H1 (cell line): ENCODE measurements at regions not wholly inside any gene's neighbourhood (a gene's known extent, or its start where the extent isn't known, plus 50 kb on each side); places are given as distances from the start of the nearest gene placed in this dataset.

ENCODE experiments used
- CTCF ChIA-PET: fragments of 300-600 bp; sonication (Branson Sonifier 250); formaldehyde crosslinking; loops from one replicate; lab custom pipeline; 2021; ENCODE audit not compliant: partially characterized antibody; lab: Charles Lee
- POLR2A ChIA-PET: fragments of 300-600 bp; sonication (Branson Sonifier 250); formaldehyde crosslinking; loops from one replicate; lab custom pipeline; 2021; ENCODE audit warnings: inconsistent platforms; ENCODE audit not compliant: partially characterized antibody; lab: Charles Lee
- DNase-seq, 2 experiments: peaks; one replicate each; pipeline versions ENCODE4 v3.0.0 to v3.0.0-alpha.2; 2010 to 2022; ENCODE audit warnings: low spot score in 2 of 2, low read depth in 1 of 2, mixed read lengths in 1 of 2
- FAIRE-seq: peaks from 2 replicates; lab custom pipeline; 2011; peaks lifted over from hg19 to GRCh38; lab: Jason Lieb, UNC
- H2AFZ ChIP-seq: 2 replicates; pipeline ENCODE4 v1.8.1; 2012; ENCODE audit warnings: low read length, inconsistent platforms
- H2AK5ac ChIP-seq: 2 replicates; pipeline ENCODE4 v1.6.1; 2013; ENCODE audit warnings: low read depth, low read length
- H2BK120ac ChIP-seq: replicated peaks from 2 replicates; pipeline ENCODE3; 2013; ENCODE audit warnings: low read depth, low read length, inconsistent platforms
- H2BK12ac ChIP-seq: 2 replicates; pipeline ENCODE4 v1.6.1; 2013; ENCODE audit warnings: low read depth, low read length
- H2BK15ac ChIP-seq: 2 replicates; pipeline ENCODE4 v1.6.1; 2013; ENCODE audit warnings: low read length
- H2BK20ac ChIP-seq: 2 replicates; pipeline ENCODE4 v1.6.1; 2013; ENCODE audit warnings: low read length
- H2BK5ac ChIP-seq: 2 replicates; pipeline ENCODE4 v1.6.1; 2013; ENCODE audit warnings: low read depth, low read length
- H3K14ac ChIP-seq: 2 replicates; pipeline ENCODE4 v1.6.1; 2013; ENCODE audit warnings: inconsistent platforms; ENCODE audit not compliant: insufficient read length
- H3K18ac ChIP-seq: 2 replicates; pipeline ENCODE4 v1.6.1; 2013; ENCODE audit warnings: low read length; ENCODE audit errors: extremely low read depth
- H3K23ac ChIP-seq: 2 replicates; pipeline ENCODE4 v1.6.1; 2013; ENCODE audit warnings: inconsistent platforms; ENCODE audit not compliant: insufficient read length
- H3K23me2 ChIP-seq: 2 replicates; pipeline ENCODE4 v1.6.1; 2013; ENCODE audit warnings: low read depth, low read length
- H3K27ac ChIP-seq: 2 replicates; pipeline ENCODE4 v1.6.1; 2011; ENCODE audit warnings: low read depth, low read length, inconsistent platforms
- H3K27me3 ChIP-seq, 4 experiments: replicated peaks in 1 of 4; 1 replicate in 1 of 4; 2 replicates in 3 of 4; pipeline versions ENCODE4 v1.6.1 to v1.8.1; 2011 to 2013; ENCODE audit warnings: low read length in 3 of 4, mild to moderate bottlenecking in 3 of 4, inconsistent platforms in 2 of 4, mixed read lengths in 2 of 4, moderate library complexity in 1 of 4; ENCODE audit not compliant: control insufficient read depth in 3 of 4, insufficient read depth in 3 of 4; ENCODE audit errors: extremely low read depth in 1 of 4
- H3K36me3 ChIP-seq, 4 experiments: 2 replicates each; pipeline versions ENCODE4 v1.6.1 to v1.8.1; 2011 to 2013; ENCODE audit warnings: mild to moderate bottlenecking in 4 of 4, low read length in 3 of 4, moderate library complexity in 2 of 4, control low read depth in 1 of 4, inconsistent platforms in 1 of 4; ENCODE audit not compliant: insufficient read depth in 4 of 4, control insufficient read depth in 2 of 4
- H3K4ac ChIP-seq: replicated peaks from 2 replicates; pipeline ENCODE3; 2013; ENCODE audit warnings: low read length, low read depth, mixed read lengths, inconsistent platforms; ENCODE audit not compliant: insufficient read length
- H3K4me1 ChIP-seq, 4 experiments: replicated peaks in 1 of 4; 1 replicate in 1 of 4; 2 replicates in 3 of 4; pipeline versions ENCODE4 v1.6.1 to v1.8.1; 2011 to 2013; ENCODE audit warnings: low read length in 3 of 4, inconsistent platforms in 2 of 4, mixed read lengths in 1 of 4; ENCODE audit not compliant: insufficient read depth in 4 of 4, control insufficient read depth in 3 of 4
- H3K4me2 ChIP-seq, 2 experiments: 2 replicates each; pipeline versions ENCODE4 v1.6.1 to v1.8.1; 2011 to 2013; ENCODE audit warnings: low read depth in 2 of 2, low read length in 2 of 2, control low read depth in 1 of 2, inconsistent platforms in 1 of 2, mild to moderate bottlenecking in 1 of 2; ENCODE audit not compliant: insufficient read depth in 1 of 2
- H3K4me3 ChIP-seq, 4 experiments: fragments of 200-600, 300-600 bp in 1 of 4; sonication (generic), shearing (Covaris generic), sonication (Bioruptor Twin) in 1 of 4; 2 replicates each; pipeline versions ENCODE4 v1.5.1 to v1.8.1; 2011 to 2016; ENCODE audit warnings: low read length in 4 of 4, low read depth in 3 of 4, control low read depth in 2 of 4, inconsistent platforms in 2 of 4, mild to moderate bottlenecking in 2 of 4, mixed read lengths in 1 of 4, moderate library complexity in 1 of 4; ENCODE audit not compliant: insufficient read depth in 2 of 4; ENCODE audit errors: extremely low read depth in 1 of 4
- H3K56ac ChIP-seq: replicated peaks from 2 replicates; pipeline ENCODE3; 2013; ENCODE audit warnings: low read depth, mild to moderate bottlenecking, mixed read lengths, low read length, inconsistent platforms; ENCODE audit not compliant: insufficient read length
- H3K79me1 ChIP-seq: 2 replicates; pipeline ENCODE4 v1.6.1; 2013; ENCODE audit warnings: low read depth, low read length, control low read depth
- H3K79me2 ChIP-seq, 2 experiments: 2 replicates each; pipeline versions ENCODE4 v1.6.1 to v1.8.1; 2012 to 2013; ENCODE audit warnings: low read length in 2 of 2, mild to moderate bottlenecking in 2 of 2, inconsistent platforms in 1 of 2; ENCODE audit not compliant: insufficient read depth in 2 of 2, control insufficient read depth in 1 of 2
- H3K9ac ChIP-seq, 4 experiments: replicated peaks in 1 of 4; 1 replicate in 1 of 4; 2 replicates in 3 of 4; pipeline versions ENCODE4 v1.6.1 to v1.8.1; 2011 to 2013; ENCODE audit warnings: low read depth in 3 of 4, low read length in 3 of 4, control low read depth in 2 of 4, mild to moderate bottlenecking in 2 of 4, moderate library complexity in 2 of 4, inconsistent platforms in 1 of 4; ENCODE audit errors: extremely low read depth in 1 of 4
- H3K9me3 ChIP-seq, 2 experiments: 2 replicates each; pipeline versions ENCODE4 v1.6.1 to v1.8.1; 2012 to 2013; ENCODE audit warnings: mild to moderate bottlenecking in 2 of 2, moderate library complexity in 2 of 2, control low read depth in 1 of 2, inconsistent platforms in 1 of 2, low read depth in 1 of 2, low read length in 1 of 2, mixed read lengths in 1 of 2; ENCODE audit not compliant: insufficient read depth in 2 of 2
- H4K20me1 ChIP-seq, 2 experiments: replicated peaks in 1 of 2; 2 replicates each; pipeline versions ENCODE3 to v1.8.1; 2011 to 2013; ENCODE audit warnings: inconsistent platforms in 2 of 2, low read length in 2 of 2, mild to moderate bottlenecking in 1 of 2; ENCODE audit not compliant: insufficient read depth in 2 of 2, control insufficient read depth in 1 of 2
- H4K5ac ChIP-seq: 2 replicates; pipeline ENCODE4 v1.6.1; 2013; ENCODE audit warnings: low read length, low read depth, mixed read lengths, inconsistent platforms; ENCODE audit not compliant: insufficient read length
- H4K8ac ChIP-seq: 2 replicates; pipeline ENCODE4 v1.8.0; 2013; ENCODE audit warnings: mild to moderate bottlenecking, moderate library complexity, low read length, inconsistent platforms; ENCODE audit not compliant: insufficient read depth; ENCODE audit errors: extremely low read depth
- H4K91ac ChIP-seq: replicated peaks from 2 replicates; pipeline ENCODE3; 2013; ENCODE audit warnings: low read length, mixed read lengths, inconsistent platforms; ENCODE audit not compliant: insufficient read length
- CBX8 ChIP-seq: fragments of 300-800, 300-1000 bp; sonication (generic); IDR thresholded peaks from 2 replicates; pipeline ENCODE4 v1.7.1; 2016; ENCODE audit warnings: low read depth, low read length, borderline replicate concordance
- CHD1 ChIP-seq: IDR thresholded peaks from 2 replicates; pipeline ENCODE4 v1.6.1; 2012; ENCODE audit warnings: low read depth, low read length, improper control_type of control experiment
- CHD2 ChIP-seq: IDR thresholded peaks from 2 replicates; pipeline ENCODE4 v1.6.1; 2012; ENCODE audit warnings: low read length, improper control_type of control experiment
- CREB1 ChIP-seq: IDR thresholded peaks from 2 replicates; pipeline ENCODE4 v1.6.1; 2012; ENCODE audit warnings: inconsistent platforms
- EZH2 ChIP-seq: fragments of 200-600 bp; sonication (generic); IDR thresholded peaks from 2 replicates; pipeline ENCODE4 v1.7.1; 2012; ENCODE audit warnings: low read depth, mild to moderate bottlenecking, moderate library complexity, low read length, inconsistent platforms; ENCODE audit not compliant: severe bottlenecking
- FOSL1 ChIP-seq: IDR thresholded peaks from 2 replicates; pipeline ENCODE4 v1.6.1; 2011; ENCODE audit warnings: mild to moderate bottlenecking, low read depth, low read length, moderate library complexity; ENCODE audit not compliant: insufficient read depth
- HDAC2 ChIP-seq, 2 experiments: fragments of 300-600 bp in 1 of 2; sonication (generic) in 1 of 2; IDR thresholded peaks; 2 replicates each; pipeline ENCODE4 v1.6.1; 2011 to 2012; ENCODE audit warnings: low read depth in 2 of 2, low read length in 2 of 2, mild to moderate bottlenecking in 2 of 2, moderate library complexity in 2 of 2, borderline replicate concordance in 1 of 2, inconsistent platforms in 1 of 2
- JUND ChIP-seq: IDR thresholded peaks from 2 replicates; pipeline ENCODE4 v1.6.1; 2011; ENCODE audit warnings: mild to moderate bottlenecking, improper control_type of control experiment, low read length
- KDM4A ChIP-seq: IDR thresholded peaks from one replicate; pipeline ENCODE4 v1.7.1; 2012; ENCODE audit warnings: low read depth, mild to moderate bottlenecking, moderate library complexity, low read length, inconsistent platforms; ENCODE audit not compliant: severe bottlenecking
- POLR2A ChIP-seq, 2 experiments: IDR thresholded peaks; 1 replicate in 1 of 2; 2 replicates in 1 of 2; pipeline ENCODE4 v1.6.1; 2011; ENCODE audit warnings: low read depth in 2 of 2, low read length in 2 of 2, mild to moderate bottlenecking in 2 of 2; ENCODE audit errors: control extremely low read depth in 1 of 2
- SIRT6 ChIP-seq: IDR thresholded peaks from one replicate; pipeline ENCODE4 v1.7.1; 2012; ENCODE audit warnings: low read length, inconsistent platforms
- SP1 ChIP-seq: IDR thresholded peaks from 2 replicates; pipeline ENCODE4 v1.6.1; 2011; ENCODE audit warnings: low read depth, low read length
- SRF ChIP-seq: IDR thresholded peaks from 2 replicates; pipeline ENCODE4 v1.6.1; 2011; ENCODE audit warnings: mild to moderate bottlenecking, low read depth, low read length, moderate library complexity
- TBP ChIP-seq: IDR thresholded peaks from 2 replicates; pipeline ENCODE4 v1.6.1; 2011; ENCODE audit warnings: low read depth, low read length, improper control_type of control experiment
- TCF12 ChIP-seq: IDR thresholded peaks from 2 replicates; pipeline ENCODE4 v1.6.1; 2011; ENCODE audit warnings: low read depth, mild to moderate bottlenecking, low read length
- TEAD4 ChIP-seq: IDR thresholded peaks from 2 replicates; pipeline ENCODE4 v1.6.1; 2012; ENCODE audit warnings: low read depth, low read length, inconsistent platforms, mixed read lengths
- YY1 ChIP-seq: IDR thresholded peaks from 2 replicates; pipeline ENCODE4 v1.6.1; 2011; ENCODE audit warnings: low read depth, mild to moderate bottlenecking, low read length
- WGBS, 2 experiments: shearing (Covaris generic) in 1 of 2; methylation state at CpG; one replicate each; pipeline versions ENCODE4 v1.1.6 to v1.1.7; 2013 to 2015; ENCODE audit warnings: low lambda C conversion rate in 2 of 2, mixed read lengths in 2 of 2, inconsistent platforms in 1 of 2, low coverage in 1 of 2, missing lambda C conversion rate in 1 of 2; ENCODE audit not compliant: insufficient replicate concordance in 2 of 2, insufficient coverage in 1 of 2, insufficient read length in 1 of 2; ENCODE audit errors: extremely low coverage in 1 of 2, missing lambda C conversion rate in 1 of 2; 5-methylcytosine and 5-hydroxymethylcytosine counted together

- Histone ChIP-seq H3K4ac (no peak overlapping the region), H3K4me1 (peaks cover 0 to 3% (median 0%) of the 10 kb centered on the region in 4 experiments; a peak in 3 of 7 replicates), H3K27ac (no peak overlapping the region), H3K79me1 (no peaks in the 10 kb centered on the region), H3K14ac (no peak overlapping the region), H3K9me3 (no peaks in the 10 kb centered on the region), H3K79me2 (no peaks in the 10 kb centered on the region), H4K20me1 (no peaks in the 10 kb centered on the region), H4K91ac (no peak overlapping the region), H2BK20ac (no peak overlapping the region), H3K27me3 (no peaks in the 10 kb centered on the region), H2BK120ac (no peak overlapping the region), H3K23me2 (no peaks in the 10 kb centered on the region), H2BK12ac (no peak overlapping the region), H3K18ac (no peak overlapping the region), H3K4me2 (no peak overlapping the region), H3K9ac (no peak overlapping the region), H3K36me3 (no peaks in the 10 kb centered on the region), H4K8ac (no peak overlapping the region), H2BK5ac (no peak overlapping the region), H2BK15ac (no peak overlapping the region), H4K5ac (no peak overlapping the region), H2AFZ (no peak overlapping the region), H2AK5ac (no peak overlapping the region), H3K23ac (no peak overlapping the region), H3K4me3 (no peak overlapping the region), H3K56ac (no peak overlapping the region)
- ChIA-PET CTCF (interaction anchor here (0.9 kb wide), 1 partner anchor 177 kb away, joined by 4 read pairs; no protein-coding TSS in a partner anchor), POLR2A (no interaction called here)
- DNase-seq (no peak), FAIRE-seq (no peak)
- 89% methylated on average over 1 of the region's 1 CpG; no CpG with 5 or more reads in 1 of the 2 experiments for WGBS, 2 experiments
- TF ChIP-seq TCF12 (no peak), CHD1 (no peak), JUND (no peak), KDM4A (no peak), CBX8 (no peak), SP1 (no peak), YY1 (no peak), TBP (no peak), SIRT6 (no peak), FOSL1 (no peak), POLR2A (IDR thresholded peaks at IDR 0.05; ENCODE audit: control extremely low read depth in 1 of 2, low read depth in 2 of 2, low read length in 2 of 2) (no peak), CHD2 (no peak), HDAC2 (IDR thresholded peaks at IDR 0.05; ENCODE audit: borderline replicate concordance in 1 of 2, low read depth in 2 of 2, low read length in 2 of 2) (no peak), CREB1 (no peak), EZH2 (no peak), SRF (no peak), TEAD4 (no peak)
These were observed 376.3 kb downstream of the EPHA4 start for GRCh38 chr2:221195829-221196228.
